NCI-H1930 (cell line): ENCODE measurements at regions not wholly inside any gene's neighbourhood (a gene's known extent, or its start where the extent isn't known, plus 50 kb on each side); places are given as distances from the start of the nearest gene placed in this dataset.
A peak's percentile ranks its signal among the peaks of the same experiment; 100 is the strongest.
"Not testable (repeated sequence)": the region's sequence is repeated elsewhere in the genome, so short reads cannot be mapped to it uniquely, and the experiment has no call there.

Source experiments
- DNase-seq, 2 experiments: peaks; one replicate each; lab custom pipeline; 2025; lab: John Stamatoyannopoulos, UW

DNA sequence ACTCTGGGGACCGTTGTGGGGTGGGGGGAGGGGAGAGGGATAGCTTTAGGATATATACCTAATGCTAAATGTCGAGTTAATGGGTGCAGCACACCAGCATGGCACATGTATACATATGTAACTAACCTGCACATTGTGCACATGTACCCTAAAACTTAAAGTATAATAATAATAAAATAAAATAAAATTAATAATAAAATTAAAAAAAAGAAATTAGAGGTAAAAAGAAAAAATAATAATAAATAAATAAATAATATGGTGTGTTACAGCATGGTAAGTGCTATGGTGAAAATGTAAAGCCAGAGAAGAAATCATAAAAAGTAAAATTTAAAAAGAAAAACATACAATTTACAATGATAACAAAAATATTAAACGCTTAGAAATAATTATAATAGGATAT, 552.8 kb upstream of the PBX1 start:
- not testable (repeated sequence) for DNase-seq

GRCh38 chr1:164006621-164007020, 552.4 kb upstream of the PBX1 start:
- DNase-seq, result no peak

DNA sequence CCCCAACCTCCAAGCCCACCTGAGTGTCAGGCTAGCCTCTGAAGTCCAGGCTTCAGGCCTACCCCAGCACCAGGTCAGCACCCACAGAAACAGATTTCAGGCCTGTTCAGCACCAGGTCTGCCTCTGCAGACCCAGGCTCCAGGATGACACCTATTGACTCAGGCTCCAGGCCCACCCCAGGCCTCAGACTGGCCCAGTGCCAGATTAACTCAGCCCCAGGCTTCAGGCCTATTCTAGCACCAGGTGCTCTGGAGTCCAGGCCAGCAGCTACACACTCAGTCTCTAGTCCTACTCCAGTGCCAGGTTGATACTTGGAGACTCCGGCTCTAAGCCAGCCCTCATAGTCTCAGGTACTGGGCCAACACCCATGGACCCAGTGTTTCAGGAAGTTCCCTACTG, 541.7 kb upstream of the PBX1 start:
- no peak for DNase-seq

DNA sequence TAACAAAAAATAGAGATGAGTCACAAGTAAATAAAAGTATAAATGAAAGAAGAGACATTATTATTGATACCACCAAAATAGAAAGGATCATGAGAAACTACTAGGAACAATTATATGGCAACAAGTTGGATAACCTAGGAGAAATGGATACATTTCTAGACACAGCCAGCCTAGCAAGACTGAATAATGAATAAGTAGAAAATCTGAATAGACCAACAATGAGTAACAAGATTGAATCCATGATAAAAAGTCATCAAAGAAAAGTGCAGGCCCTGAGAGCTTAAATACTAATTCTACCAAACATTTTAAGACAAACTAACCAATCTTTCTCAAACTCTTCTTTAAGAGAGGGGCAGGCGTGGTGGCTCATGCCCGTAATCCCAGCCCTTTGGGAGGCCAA, 538.6 kb upstream of the PBX1 start:
- no peak for DNase-seq

- DNase-seq, result no peak
Observed at GRCh38 chr1:164021813-164022212, 537.2 kb upstream of the PBX1 start.

DNA sequence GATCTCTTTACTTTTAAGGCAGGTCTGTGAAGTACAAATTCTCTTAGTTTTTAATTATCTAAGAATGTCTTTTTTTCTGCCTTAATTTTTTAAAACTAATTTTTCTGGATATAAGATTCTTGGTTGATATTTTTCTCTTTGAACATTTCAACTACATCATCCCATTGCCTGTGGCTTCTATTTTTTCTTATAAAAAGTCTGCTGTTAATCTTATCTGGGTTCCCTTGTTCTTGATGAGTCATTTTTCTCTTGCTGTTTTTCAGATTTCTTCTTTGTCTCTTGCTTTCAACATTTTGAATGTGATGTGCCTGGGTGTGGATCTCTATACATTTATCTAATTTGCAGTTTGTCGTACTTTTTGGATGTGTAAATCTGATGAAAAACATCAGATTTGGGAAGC, 525.2 kb upstream of the PBX1 start:
- DNase-seq, result no peak

DNA sequence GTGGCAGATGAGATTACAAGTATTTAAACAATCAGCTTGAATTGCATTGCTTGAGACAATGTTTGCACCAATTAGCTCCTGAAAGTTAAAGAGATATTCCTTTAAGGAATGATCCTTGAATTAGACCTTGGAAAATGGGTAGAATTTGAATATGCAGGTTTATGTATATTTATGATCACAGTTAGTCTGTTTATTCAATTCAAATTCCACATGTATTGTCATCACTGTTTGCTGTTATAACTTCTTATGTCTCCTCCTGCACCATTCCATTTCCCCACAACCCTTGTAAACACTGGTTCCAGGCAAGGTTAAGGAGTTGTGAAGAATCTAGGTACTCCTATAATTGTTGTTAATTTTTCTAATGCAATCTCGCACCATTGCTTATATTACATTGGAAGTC, 518.2 kb upstream of the PBX1 start:
- no peak for DNase-seq

- DNase-seq, result no peak
Observed at GRCh38 chr1:164051782-164052181, 507.2 kb upstream of the PBX1 start.

- no peak for DNase-seq
Observed at GRCh38 chr1:164054331-164054730, 504.7 kb upstream of the PBX1 start.

- no peak for DNase-seq
Observed at GRCh38 chr1:164058198-164058597, 500.8 kb upstream of the PBX1 start.

GRCh38 chr1:164061528-164061927, 497.5 kb upstream of the PBX1 start:
- no peak for DNase-seq

DNA sequence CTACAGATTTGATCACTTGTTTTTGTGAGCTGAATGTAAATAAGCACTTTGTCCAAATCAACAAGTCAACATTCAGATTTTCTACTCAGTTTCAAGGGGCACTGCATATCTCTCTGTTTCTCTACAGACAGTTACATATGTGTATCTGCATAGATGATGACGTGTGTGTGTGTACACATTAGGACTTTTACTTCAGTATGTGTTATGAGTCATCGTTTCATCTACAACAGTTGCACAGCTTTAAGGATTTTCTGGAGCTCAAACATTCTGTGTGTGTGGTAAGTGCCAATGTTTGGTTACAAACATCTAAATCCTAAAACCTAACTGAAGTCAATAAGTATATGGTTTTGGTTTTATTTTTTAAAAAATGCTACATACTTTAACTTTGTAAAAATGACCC, 494.5 kb upstream of the PBX1 start:
- DNase-seq, result no peak

GRCh38 chr1:164071288-164071687, 487.7 kb upstream of the PBX1 start:
- DNase-seq, result no peak

GRCh38 chr1:164086832-164087231, 472.2 kb upstream of the PBX1 start:
- DNase-seq, result no peak

- no peak for DNase-seq
Observed at GRCh38 chr1:164087906-164088453, 471.0 kb upstream of the PBX1 start.

- DNase-seq, result no peak
Observed at GRCh38 chr1:164092603-164093353, 466.2 kb upstream of the PBX1 start.

GRCh38 chr1:164093543-164093942, 465.4 kb upstream of the PBX1 start:
- no peak for DNase-seq

GRCh38 chr1:164101802-164102201, 457.2 kb upstream of the PBX1 start:
- DNase-seq, result no peak

DNA sequence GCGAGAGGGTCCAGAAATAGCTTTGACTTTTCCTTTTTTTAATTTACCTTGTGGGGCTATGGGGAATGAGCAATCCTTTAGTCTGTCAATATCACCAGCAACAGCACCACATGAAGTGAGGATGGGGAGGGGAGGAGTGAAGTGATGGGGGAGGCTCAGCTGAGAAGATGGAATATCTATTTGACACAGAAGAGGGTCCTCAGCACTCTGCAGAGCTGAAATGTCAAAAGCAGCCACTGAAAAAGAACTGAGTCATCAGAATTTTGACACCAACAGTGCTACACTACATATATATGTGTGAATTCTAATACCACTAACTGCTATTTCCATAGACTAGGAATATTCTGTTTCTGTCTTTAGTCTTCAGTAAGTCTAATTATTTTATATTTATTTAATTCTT, 427.0 kb upstream of the PBX1 start:
- DNase-seq, result no peak

GRCh38 chr1:164137273-164137925, 421.6 kb upstream of the PBX1 start:
- DNase-seq, result peak; percentile 43 to 60

DNA sequence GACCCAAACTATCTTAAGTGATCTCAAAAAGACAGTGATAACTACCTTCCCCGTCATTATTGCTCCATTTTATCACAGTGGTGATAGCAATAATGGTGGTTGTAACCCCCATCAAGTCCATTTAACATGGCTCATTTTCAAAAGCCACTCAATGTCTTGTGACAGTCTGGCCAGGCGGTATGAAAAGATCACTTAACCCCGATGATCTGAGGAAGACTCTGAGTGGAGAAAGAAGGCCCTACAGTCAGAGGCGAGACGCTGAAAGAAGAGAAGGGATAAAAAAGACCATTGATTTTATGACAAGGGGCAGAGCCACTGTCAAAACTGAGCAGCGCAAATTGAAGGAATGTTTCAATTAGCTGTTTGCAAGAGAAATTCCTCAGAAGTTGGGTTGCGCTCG, 417.2 kb upstream of the PBX1 start:
- DNase-seq, result no peak

DNA sequence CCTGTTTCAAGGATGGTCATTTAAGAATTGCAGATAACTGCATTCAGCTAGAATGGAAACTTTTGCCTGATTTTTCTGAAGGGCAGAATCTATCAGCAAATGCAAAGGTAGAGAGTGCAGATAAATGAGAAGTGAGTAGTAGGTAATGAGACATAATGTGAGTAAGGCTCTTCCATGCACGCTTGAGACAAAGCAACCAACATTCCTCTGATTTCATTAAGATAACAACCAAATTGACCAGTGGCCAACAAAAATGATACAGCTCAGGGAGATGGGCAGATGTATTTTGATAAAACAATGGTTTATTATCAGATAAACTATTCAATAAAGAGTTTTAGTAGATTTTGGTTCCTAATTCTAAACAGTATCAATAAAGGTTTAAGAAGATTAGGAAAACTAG, 404.4 kb upstream of the PBX1 start:
- DNase-seq, result no peak

DNA sequence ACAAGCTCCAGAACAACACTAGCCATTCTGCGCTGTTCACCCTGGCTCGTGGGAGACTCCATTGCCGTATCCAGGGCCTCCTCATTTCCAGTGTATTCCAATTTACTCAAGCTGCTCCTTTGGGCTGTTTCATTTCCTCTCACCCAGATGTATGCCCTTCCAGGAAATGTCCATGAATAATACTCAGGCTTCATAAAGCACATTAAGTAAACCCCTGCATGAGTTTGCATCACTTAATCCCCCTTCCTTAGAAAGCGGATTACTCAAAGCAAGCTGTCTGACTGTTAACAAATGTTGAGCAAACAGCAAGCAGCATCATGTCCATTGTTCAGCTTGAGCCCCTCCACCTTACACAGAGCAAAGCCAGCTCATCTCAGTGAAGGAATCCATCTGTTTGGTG, 403.6 kb upstream of the PBX1 start:
- no peak for DNase-seq
